K562 (cell line): ENCODE measurements at regions not wholly inside any gene's neighbourhood (a gene's known extent, or its start where the extent isn't known, plus 50 kb on each side); places are given as distances from the start of the nearest gene placed in this dataset.

Experiments used
- DPF2 ChIP-seq: fragments of 450-650 bp; IDR thresholded peaks from 2 replicates; pipeline ENCODE4 v1.6.1; 2016
- FOS ChIP-seq: IDR thresholded peaks from 3 replicates; pipeline ENCODE4 v1.6.1; 2011; ENCODE audit not compliant: insufficient read length; ENCODE audit errors: extremely low read depth
- MXI1 ChIP-seq: IDR thresholded peaks from 2 replicates; pipeline ENCODE4 v1.6.1; 2011; ENCODE audit warnings: low read depth, mild to moderate bottlenecking, improper control_type of control experiment, low read length
- USF1 ChIP-seq: sonication (generic); formaldehyde crosslinking; IDR thresholded peaks from 2 replicates; pipeline ENCODE4 v1.9.0; 2022; ENCODE audit warnings: mild to moderate bottlenecking, missing genetic modification reagents
- ZNF232 ChIP-seq: sonication (generic); formaldehyde crosslinking; IDR thresholded peaks from 2 replicates; pipeline ENCODE4 v1.8.0; 2022; ENCODE audit warnings: mild to moderate bottlenecking, missing genetic modification reagents
- TF ChIP-seq, protein P1 (sequence below): fragments of 200-800 bp; sonication (Bioruptor generic); IDR thresholded peaks from 2 replicates; pipeline ENCODE4 v1.6.1; 2017; ENCODE audit warnings: missing genetic modification characterization, missing compliant biosample characterization

DNA sequence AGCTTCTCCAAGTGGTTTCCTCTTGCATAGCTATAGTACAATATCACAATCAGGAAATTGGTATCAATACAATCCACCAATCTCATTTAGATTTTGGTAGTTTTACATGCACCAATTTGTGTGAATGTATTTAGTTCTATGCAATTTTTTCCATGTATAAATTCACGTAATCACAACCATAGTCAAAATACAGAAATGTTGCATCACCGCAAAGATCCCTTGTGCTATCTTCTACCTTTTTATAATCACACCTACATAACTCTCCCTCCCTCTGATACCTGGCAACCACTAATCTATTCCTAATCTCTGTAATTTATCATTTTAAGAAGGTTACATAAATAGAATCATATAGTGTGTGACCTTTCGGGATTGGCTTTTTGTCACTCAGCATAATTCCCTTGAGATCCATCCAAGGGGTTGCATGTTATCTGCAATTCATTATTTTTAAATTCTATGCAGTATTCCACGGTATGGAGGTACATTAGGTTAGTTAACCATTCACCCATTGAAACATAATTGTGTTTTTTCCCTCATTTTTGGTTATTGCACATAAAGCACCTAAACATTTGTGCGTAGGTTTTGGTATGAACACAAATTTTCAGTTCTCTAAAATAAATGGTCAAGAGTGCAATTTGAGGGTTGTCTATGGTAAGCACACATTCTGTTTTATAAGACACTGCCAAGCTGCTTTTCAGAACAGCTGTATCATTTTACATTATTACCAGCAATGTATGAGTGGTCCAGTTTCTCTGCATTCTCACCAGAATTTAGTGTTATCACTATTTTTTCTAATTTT, 95.1 kb upstream of the SLC22A23 start:
- TF ChIP-seq FOS (no peak), MXI1 (no peak), USF1 (CRISPR knock-in tag) (no peak), DPF2 (no peak), ZNF232 (CRISPR knock-in tag) (no peak)
- TF ChIP-seq, protein P1, sequence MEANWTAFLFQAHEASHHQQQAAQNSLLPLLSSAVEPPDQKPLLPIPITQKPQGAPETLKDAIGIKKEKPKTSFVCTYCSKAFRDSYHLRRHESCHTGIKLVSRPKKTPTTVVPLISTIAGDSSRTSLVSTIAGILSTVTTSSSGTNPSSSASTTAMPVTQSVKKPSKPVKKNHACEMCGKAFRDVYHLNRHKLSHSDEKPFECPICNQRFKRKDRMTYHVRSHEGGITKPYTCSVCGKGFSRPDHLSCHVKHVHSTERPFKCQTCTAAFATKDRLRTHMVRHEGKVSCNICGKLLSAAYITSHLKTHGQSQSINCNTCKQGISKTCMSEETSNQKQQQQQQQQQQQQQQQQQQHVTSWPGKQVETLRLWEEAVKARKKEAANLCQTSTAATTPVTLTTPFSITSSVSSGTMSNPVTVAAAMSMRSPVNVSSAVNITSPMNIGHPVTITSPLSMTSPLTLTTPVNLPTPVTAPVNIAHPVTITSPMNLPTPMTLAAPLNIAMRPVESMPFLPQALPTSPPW (CRISPR knock-in tag), result no peak
